H9 (cell line): ENCODE measurements at regions not wholly inside any gene's neighbourhood (a gene's known extent, or its start where the extent isn't known, plus 50 kb on each side); places are given as distances from the start of the nearest gene placed in this dataset.

Experiments
- DNase-seq: peaks from one replicate; pipeline ENCODE4 v3.0.0-alpha.2; 2017
- H2AFZ ChIP-seq: one replicate; pipeline ENCODE4 v1.6.1; 2013; ENCODE audit warnings: mild to moderate bottlenecking, low read length, control low read depth, moderate library complexity
- H2AK5ac ChIP-seq: 2 replicates; pipeline ENCODE4 v1.6.1; 2013; ENCODE audit warnings: low read length, control low read depth, mixed read lengths; ENCODE audit not compliant: insufficient read length
- H2BK120ac ChIP-seq: one replicate; pipeline ENCODE4 v1.6.1; 2013; ENCODE audit warnings: low read depth, mild to moderate bottlenecking, low read length, control low read depth, inconsistent platforms; ENCODE audit not compliant: poor library complexity, severe bottlenecking
- H2BK12ac ChIP-seq: 2 replicates; pipeline ENCODE4 v1.6.1; 2013; ENCODE audit warnings: low read length, control low read depth, mixed read lengths, low read depth; ENCODE audit not compliant: insufficient read length
- H2BK15ac ChIP-seq: 2 replicates; pipeline ENCODE4 v1.6.1; 2013; ENCODE audit warnings: low read depth, low read length, control low read depth
- H2BK20ac ChIP-seq: one replicate; pipeline ENCODE4 v1.6.1; 2013; ENCODE audit warnings: low read depth, mild to moderate bottlenecking, low read length, control low read depth, inconsistent platforms; ENCODE audit not compliant: poor library complexity, severe bottlenecking
- H2BK5ac ChIP-seq: 2 replicates; pipeline ENCODE4 v1.6.1; 2013; ENCODE audit warnings: low read length, control low read depth, mixed read lengths; ENCODE audit not compliant: insufficient read length
- H3K14ac ChIP-seq: 2 replicates; pipeline ENCODE4 v1.6.1; 2013; ENCODE audit warnings: low read length, control low read depth; ENCODE audit not compliant: insufficient read depth
- H3K18ac ChIP-seq: 2 replicates; pipeline ENCODE4 v1.6.1; 2013; ENCODE audit warnings: low read depth, mild to moderate bottlenecking, mixed read lengths, low read length, control low read depth; ENCODE audit not compliant: insufficient read length
- H3K23ac ChIP-seq: 2 replicates; pipeline ENCODE4 v1.6.1; 2013; ENCODE audit warnings: low read length, control low read depth, mixed read lengths, low read depth; ENCODE audit not compliant: insufficient read length
- H3K23me2 ChIP-seq: 2 replicates; pipeline ENCODE4 v1.6.1; 2013; ENCODE audit warnings: low read depth, mild to moderate bottlenecking, mixed read lengths, low read length, control low read depth; ENCODE audit not compliant: insufficient read length, poor library complexity, severe bottlenecking
- H3K27ac ChIP-seq: 2 replicates; pipeline ENCODE4 v1.5.1; 2013; ENCODE audit warnings: low read length, control low read depth, mixed read lengths, low read depth; ENCODE audit not compliant: insufficient read length
- H3K27me3 ChIP-seq: 2 replicates; pipeline ENCODE4 v1.6.1; 2013; ENCODE audit warnings: low read length, control low read depth, inconsistent platforms; ENCODE audit not compliant: insufficient read depth
- H3K4ac ChIP-seq: 2 replicates; pipeline ENCODE4 v1.6.1; 2013; ENCODE audit warnings: low read depth, mild to moderate bottlenecking, control low read depth, inconsistent platforms, low read length, moderate library complexity
- H3K4me1 ChIP-seq: 2 replicates; pipeline ENCODE4 v1.6.1; 2013; ENCODE audit warnings: low read length, control low read depth, inconsistent platforms; ENCODE audit not compliant: insufficient read depth
- H3K4me2 ChIP-seq: 2 replicates; pipeline ENCODE4 v1.6.1; 2013; ENCODE audit warnings: low read length, control low read depth, mixed read lengths; ENCODE audit not compliant: insufficient read length, insufficient read depth
- H3K56ac ChIP-seq: 2 replicates; pipeline ENCODE4 v1.6.1; 2013; ENCODE audit warnings: low read depth, mild to moderate bottlenecking, mixed read lengths, low read length, control low read depth; ENCODE audit not compliant: insufficient read length
- H3K79me1 ChIP-seq: 2 replicates; pipeline ENCODE4 v1.6.1; 2013; ENCODE audit warnings: low read depth, mild to moderate bottlenecking, moderate library complexity, low read length, control low read depth, inconsistent platforms; ENCODE audit not compliant: insufficient read depth, poor library complexity, severe bottlenecking
- H3K79me2 ChIP-seq: 2 replicates; pipeline ENCODE4 v1.6.1; 2013; ENCODE audit warnings: low read length, control low read depth, inconsistent platforms; ENCODE audit not compliant: insufficient read depth
- H3K9ac ChIP-seq: 2 replicates; pipeline ENCODE4 v1.6.1; 2013; ENCODE audit warnings: low read length, control low read depth, mixed read lengths; ENCODE audit not compliant: insufficient read length; ENCODE audit errors: extremely low read depth
- H3K9me3 ChIP-seq: one replicate; pipeline ENCODE4 v1.6.1; 2013; ENCODE audit warnings: low read depth, low read length, inconsistent platforms; ENCODE audit not compliant: control insufficient read depth
- H3T11ph ChIP-seq: one replicate; pipeline ENCODE4 v1.6.1; 2013; ENCODE audit warnings: mild to moderate bottlenecking, low read length, control low read depth, inconsistent platforms
- H4K20me1 ChIP-seq: one replicate; pipeline ENCODE4 v1.6.1; 2013; ENCODE audit not compliant: control insufficient read depth, insufficient read length, insufficient read depth
- H4K5ac ChIP-seq: 2 replicates; pipeline ENCODE4 v1.6.1; 2013; ENCODE audit warnings: low read depth, mild to moderate bottlenecking, mixed read lengths, low read length, control low read depth; ENCODE audit not compliant: insufficient read length
- H4K8ac ChIP-seq: replicated peaks from 2 replicates; pipeline ENCODE4 v1.6.1; 2013; ENCODE audit warnings: low read length, control low read depth, mixed read lengths, low read depth; ENCODE audit not compliant: insufficient read length
- H4K91ac ChIP-seq: 2 replicates; pipeline ENCODE4 v1.6.1; 2013; ENCODE audit warnings: low read depth, mild to moderate bottlenecking, moderate library complexity, mixed read lengths, low read length, control low read depth; ENCODE audit not compliant: insufficient read length
- H3K27ac Mint-ChIP-seq, 3 experiments: 2 replicates in 2 of 3; 3 replicates in 1 of 3; pipeline ENCODE4 v1.8.0; 2020 to 2021; ENCODE audit warnings: mixed read lengths in 3 of 3, mild to moderate bottlenecking in 1 of 3, moderate library complexity in 1 of 3
- H3K27me3 Mint-ChIP-seq: 2 replicates; pipeline ENCODE4 v1.8.0; 2021; ENCODE audit warnings: low read depth, mild to moderate bottlenecking, moderate library complexity, mixed read lengths
- H3K36me3 Mint-ChIP-seq, 3 experiments: 2 replicates in 2 of 3; 3 replicates in 1 of 3; pipeline ENCODE4 v1.8.0; 2020 to 2021; ENCODE audit warnings: low read depth in 3 of 3, mixed read lengths in 3 of 3; ENCODE audit not compliant: insufficient read depth in 1 of 3
- H3K4me1 Mint-ChIP-seq, 2 experiments: 2 replicates each; pipeline ENCODE4 v1.8.0; 2020; ENCODE audit warnings: mixed read lengths in 2 of 2
- H3K4me3 Mint-ChIP-seq, 2 experiments: 2 replicates in 1 of 2; 3 replicates in 1 of 2; pipeline ENCODE4 v1.8.0; 2020 to 2021; ENCODE audit warnings: mild to moderate bottlenecking in 2 of 2, mixed read lengths in 2 of 2, moderate library complexity in 1 of 2
- H3K9me3 Mint-ChIP-seq, 2 experiments: 2 replicates in 1 of 2; 3 replicates in 1 of 2; pipeline ENCODE4 v1.8.0; 2020; ENCODE audit warnings: mild to moderate bottlenecking in 2 of 2, mixed read lengths in 2 of 2, moderate library complexity in 1 of 2
- CTCF ChIP-seq: fragments of 200-600 bp; sonication (generic); conservative IDR thresholded peaks from 3 replicates; pipeline ENCODE4 v1.8.0; 2021; ENCODE audit warnings: antibody characterized with exemption, mild to moderate bottlenecking

- Histone ChIP-seq H3K23ac (no peak overlapping the region), H3K9me3 (no peaks in the 10 kb centered on the region), H4K20me1 (no peaks in the 10 kb centered on the region), H3K14ac (no peak overlapping the region), H3K18ac (no peak overlapping the region), H2BK120ac (no peak overlapping the region), H3K56ac (no peak overlapping the region), H2BK20ac (no peak overlapping the region), H4K8ac (no peak overlapping the region), H2AK5ac (no peak overlapping the region), H3K4me2 (no peak overlapping the region), H3K4me1 (no peaks in the 10 kb centered on the region), H2BK15ac (no peak overlapping the region), H3K23me2 (no peaks in the 10 kb centered on the region), H3K79me1 (no peaks in the 10 kb centered on the region), H2BK12ac (no peak overlapping the region), H3K79me2 (no peaks in the 10 kb centered on the region), H2AFZ (no peak overlapping the region), H4K91ac (no peak overlapping the region), H3K4ac (no peak overlapping the region), H3T11ph (no peak overlapping the region), H3K9ac (no peak overlapping the region), H2BK5ac (no peak overlapping the region), H3K27ac (no peak overlapping the region), H4K5ac (no peak overlapping the region), H3K27me3 (no peaks in the 10 kb centered on the region)
- Mint-ChIP-seq H3K36me3 (no peaks in the 10 kb centered on the region), H3K27ac (no peak overlapping the region), H3K4me1 (peaks cover 5 to 13% of the 10 kb centered on the region in 2 experiments), H3K4me3 (no peak overlapping the region), H3K27me3 (no peaks in the 10 kb centered on the region), H3K9me3 (no peaks in the 10 kb centered on the region)
- TF ChIP-seq CTCF = no peak
- DNase-seq = no peak
These were observed 652.5 kb upstream of the FAM98A start for GRCh38 chr2:34251578-34251977.
